Epithelial cell of prostate (primary cell): ENCODE measurements at regions not wholly inside any gene's neighbourhood (a gene's known extent, or its start where the extent isn't known, plus 50 kb on each side); places are given as distances from the start of the nearest gene placed in this dataset.

ENCODE experiments used
- DNase-seq: peaks from one replicate; pipeline ENCODE4 v3.0.0-alpha.2; 2011; ENCODE audit warnings: low read depth, low spot score
- H3K27ac ChIP-seq: fragments of 450-650 bp; 2 replicates; pipeline ENCODE4 v1.5.1; 2017; ENCODE audit warnings: mild to moderate bottlenecking

GRCh38 chr3:182179631-182180030, 467.9 kb downstream of the SOX2 start:
- peak overlapping the region; percentile 34 for H3K27ac ChIP-seq
- DNase-seq, result no peak

- DNase-seq, result no peak
- H3K27ac ChIP-seq, result no peak overlapping the region
Measured at GRCh38 chr3:182180654-182181385, 469.1 kb downstream of the SOX2 start.

DNA sequence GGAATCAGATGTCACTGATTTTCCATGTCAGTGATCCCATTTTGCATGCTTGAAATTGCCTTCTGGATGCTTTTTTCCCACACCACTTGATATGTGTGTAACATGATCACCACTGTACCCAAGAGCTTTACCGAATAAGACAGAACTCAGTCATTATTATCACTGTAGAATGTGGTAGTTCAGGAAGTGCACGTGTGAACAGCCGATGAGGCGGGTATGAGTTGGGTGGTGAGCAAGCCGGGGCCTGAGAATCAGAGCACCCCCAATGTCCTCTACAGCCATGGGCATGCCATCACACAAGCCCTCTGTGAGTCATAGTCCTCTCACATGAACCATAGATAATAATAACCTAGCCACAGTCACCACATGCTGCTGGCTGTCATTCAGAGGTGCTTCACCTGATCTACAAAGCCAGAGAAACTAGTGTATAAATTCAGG, 470.8 kb downstream of the SOX2 start:
- peak; percentile 86 for DNase-seq
- peak overlapping the region; percentile 35 for H3K27ac ChIP-seq

DNA sequence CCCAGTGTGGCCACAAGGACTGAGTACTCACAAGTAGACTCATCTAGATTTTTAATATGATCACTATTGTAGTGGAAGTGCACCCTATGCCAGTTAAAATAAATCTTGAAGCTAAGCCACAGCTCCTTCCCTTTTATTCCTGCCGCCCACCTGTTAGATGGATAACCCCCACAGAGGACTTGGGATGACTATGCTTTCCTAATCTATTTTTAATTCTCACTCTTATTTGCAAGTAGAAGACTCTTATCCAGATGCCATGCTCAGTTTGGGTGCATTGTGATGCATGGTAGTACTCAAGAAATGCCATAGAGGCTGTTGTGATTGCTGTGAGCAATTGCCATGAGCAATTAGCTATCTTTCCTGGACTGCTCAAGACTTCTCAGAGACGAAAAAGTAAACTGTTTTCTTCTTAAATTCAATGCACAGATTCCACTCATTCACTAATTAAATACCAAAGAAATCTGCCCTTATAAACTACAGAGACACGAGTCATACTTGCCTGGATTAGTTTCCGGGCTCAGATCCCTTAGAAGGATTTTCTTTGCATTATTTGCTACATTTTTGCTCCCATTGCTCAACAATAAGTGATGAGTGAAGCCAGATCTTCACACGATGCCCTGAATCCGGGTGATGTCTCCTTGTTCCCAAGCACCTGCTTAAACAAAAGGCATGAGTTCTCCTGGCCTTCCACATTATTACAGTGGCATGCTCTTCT, 472.1 kb downstream of the SOX2 start:
- no peak overlapping the region for H3K27ac ChIP-seq
- no peak for DNase-seq

GRCh38 chr3:182185313-182185712, 473.6 kb downstream of the SOX2 start:
- DNase-seq, result no peak
- H3K27ac ChIP-seq, result no peak overlapping the region

DNA sequence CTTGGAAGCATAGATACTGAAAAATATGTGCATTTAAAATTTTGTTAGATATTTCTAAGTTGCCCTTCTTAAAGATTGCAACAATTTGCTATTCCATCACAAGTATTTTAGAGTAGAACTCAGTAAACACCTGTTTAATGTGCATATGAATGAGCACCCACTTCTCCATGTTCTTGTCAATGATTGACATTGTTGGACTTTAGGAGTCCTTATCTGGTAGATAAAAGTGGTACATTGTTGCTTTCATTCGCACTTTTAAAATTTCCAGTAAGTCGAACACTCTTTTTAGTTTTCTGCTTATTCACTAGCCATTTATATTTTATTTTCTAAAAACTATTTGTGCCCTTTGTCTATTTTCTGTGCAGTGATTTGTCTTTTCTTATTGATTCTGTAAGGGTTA, 478.3 kb downstream of the SOX2 start:
- H3K27ac ChIP-seq, result no peak overlapping the region
- DNase-seq, result no peak

GRCh38 chr3:182198345-182198744, 486.6 kb downstream of the SOX2 start:
- H3K27ac ChIP-seq, result no peak overlapping the region
- no peak for DNase-seq

- DNase-seq, result no peak
- no peak overlapping the region for H3K27ac ChIP-seq
Measured at GRCh38 chr3:182201456-182202168, 489.9 kb downstream of the SOX2 start.

GRCh38 chr3:182212479-182213076, 500.9 kb downstream of the SOX2 start:
- peak; percentile 96 for DNase-seq
- peak overlapping the region; percentile 59 for H3K27ac ChIP-seq

DNA sequence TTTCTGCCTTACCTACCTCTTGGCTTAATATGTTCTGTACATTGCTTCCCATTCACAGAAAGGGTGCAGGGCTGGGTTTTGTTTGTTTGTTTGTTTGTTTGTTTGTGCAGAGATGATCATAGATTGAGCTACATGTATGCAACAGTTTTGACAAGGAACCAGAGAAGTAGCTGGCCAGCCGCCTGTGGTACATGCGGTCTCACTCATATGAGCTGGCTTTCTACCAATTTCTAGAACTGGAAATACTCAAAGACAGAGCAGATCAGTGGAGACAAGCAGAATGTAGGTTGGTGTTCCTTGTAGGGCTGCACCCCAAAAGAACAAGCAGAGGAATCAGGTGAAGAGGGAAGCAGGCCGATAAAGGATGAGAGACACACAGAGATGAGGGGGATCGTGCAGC, 502.7 kb downstream of the SOX2 start:
- no peak overlapping the region for H3K27ac ChIP-seq
- DNase-seq, result no peak

GRCh38 chr3:182215881-182216280, 504.2 kb downstream of the SOX2 start:
- no peak overlapping the region for H3K27ac ChIP-seq
- DNase-seq, result no peak

- H3K27ac ChIP-seq, result no peak overlapping the region
- no peak for DNase-seq
Measured at GRCh38 chr3:182216311-182216970, 504.7 kb downstream of the SOX2 start.

- DNase-seq, result no peak
- no peak overlapping the region for H3K27ac ChIP-seq
Measured at GRCh38 chr3:182220013-182220412, 508.3 kb downstream of the SOX2 start.

DNA sequence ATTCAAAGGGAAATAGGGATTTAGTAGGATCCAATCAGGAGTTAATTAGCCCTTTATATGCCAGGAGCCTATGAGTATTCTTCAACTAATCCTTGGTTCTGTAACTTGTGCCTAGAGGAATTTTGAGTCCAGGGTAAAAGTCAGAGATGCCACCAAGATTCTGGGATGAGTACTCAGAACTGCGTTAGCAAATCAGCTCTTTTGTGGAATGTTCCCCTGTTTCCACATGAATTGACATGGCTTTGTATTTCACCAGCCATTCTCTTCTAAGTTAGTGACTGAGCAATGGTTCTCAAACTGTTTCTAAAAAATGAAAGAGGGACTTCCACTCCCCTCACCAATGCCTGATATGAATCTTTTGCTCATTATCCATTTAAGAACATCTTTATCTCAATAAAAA, 508.7 kb downstream of the SOX2 start:
- no peak for DNase-seq
- no peak overlapping the region for H3K27ac ChIP-seq

DNA sequence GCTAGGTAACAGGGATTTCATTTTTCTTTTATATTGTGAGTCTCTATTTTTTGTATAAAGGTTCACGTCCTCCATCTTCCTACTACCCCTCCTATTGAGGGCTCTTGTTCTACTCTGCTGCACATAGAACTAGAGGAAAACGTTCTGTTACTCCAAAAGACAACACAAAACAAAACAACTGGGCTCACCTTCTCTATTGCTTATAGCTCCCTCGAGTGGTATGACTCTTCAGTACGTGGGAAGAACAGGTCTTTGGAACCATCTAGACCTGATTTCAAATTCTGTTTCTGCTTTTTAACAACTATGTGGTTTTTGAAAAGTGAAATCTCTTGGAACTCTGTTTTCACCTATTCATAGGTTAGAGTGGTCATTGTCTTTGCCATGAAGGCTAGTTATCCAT, 515.3 kb downstream of the SOX2 start:
- H3K27ac ChIP-seq, result no peak overlapping the region
- no peak for DNase-seq

GRCh38 chr3:182233405-182233804, 521.7 kb downstream of the SOX2 start:
- no peak for DNase-seq
- H3K27ac ChIP-seq, result no peak overlapping the region

DNA sequence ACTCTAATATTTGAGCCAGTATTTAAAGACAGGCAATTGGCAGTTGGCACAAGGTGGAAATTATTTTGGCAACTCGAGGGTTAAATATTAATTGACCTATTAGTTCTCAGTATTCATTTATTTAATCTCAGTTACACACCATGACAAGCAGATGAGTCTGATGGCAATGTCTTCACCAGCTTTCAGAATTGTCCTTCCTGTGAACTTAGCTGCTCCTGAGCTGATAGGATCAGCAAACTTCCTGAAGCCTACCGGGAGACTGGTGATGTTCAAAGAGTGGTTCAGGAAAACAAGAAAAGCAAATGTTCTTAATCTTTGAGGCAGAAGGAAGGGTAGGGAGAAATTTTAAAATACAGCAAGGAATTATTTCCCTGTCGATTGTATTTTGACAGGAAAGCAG, 522.2 kb downstream of the SOX2 start:
- no peak overlapping the region for H3K27ac ChIP-seq
- DNase-seq, result peak; percentile 10

DNA sequence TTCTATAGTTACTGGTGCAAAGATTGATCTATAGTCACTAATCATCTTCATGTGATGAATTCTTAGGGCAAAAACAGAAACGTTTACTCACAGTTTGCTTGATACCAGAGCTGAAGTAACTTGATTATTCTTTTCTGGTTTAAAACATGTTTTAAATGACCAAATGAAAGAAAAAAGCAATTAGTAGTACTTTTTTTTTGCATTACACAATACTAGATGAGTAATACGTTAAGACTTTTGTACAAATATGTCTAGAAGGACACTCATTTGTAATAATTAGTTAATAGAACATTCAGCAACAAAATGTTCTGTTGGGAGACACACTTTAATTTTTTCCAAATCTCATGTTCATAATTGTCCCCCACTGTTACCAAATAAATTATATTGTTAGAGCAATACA, 523.2 kb downstream of the SOX2 start:
- no peak for DNase-seq
- no peak overlapping the region for H3K27ac ChIP-seq

- no peak for DNase-seq
- no peak overlapping the region for H3K27ac ChIP-seq
Measured at GRCh38 chr3:182235504-182235903, 523.8 kb downstream of the SOX2 start.

- DNase-seq, result no peak
- H3K27ac ChIP-seq, result no peak overlapping the region
Measured at GRCh38 chr3:182238126-182238525, 526.4 kb downstream of the SOX2 start.
